IMR-90 (cell line): ENCODE measurements at regions not wholly inside any gene's neighbourhood (a gene's known extent, or its start where the extent isn't known, plus 50 kb on each side); places are given as distances from the start of the nearest gene placed in this dataset.

ENCODE experiments used
- ATAC-seq: fragments of 200-7000 bp; cut with Tn5 transposase; 2 replicates; pipeline ENCODE4 v1.9.1; 2020; ENCODE audit warnings: low read depth, mild to moderate bottlenecking, moderate library complexity
- BruUV-seq: library from RNA; stranded (reverse); fragments of 400-500 nt; replicated peaks from 2 replicates; lab custom pipeline; 2021; lab: Mats Ljungman, UMichigan
- CTCF ChIA-PET: fragments of 300-600 bp; formaldehyde crosslinking; extraction: SDS; loops from one replicate; lab custom pipeline; 2021; ENCODE audit warnings: antibody characterized with exemption; lab: Yijun Ruan, JAX
- POLR2A ChIA-PET: fragments of 300-600 bp; sonication (Branson Sonifier 250); formaldehyde crosslinking; loops from one replicate; lab custom pipeline; 2022; ENCODE audit warnings: antibody characterized with exemption; ENCODE audit not compliant: unreplicated experiment; lab: Charles Lee
- DNase-seq: peaks from one replicate; pipeline ENCODE4 v3.0.0; 2013
- H2AFZ ChIP-seq: replicated peaks from 2 replicates; pipeline ENCODE3; 2013; ENCODE audit warnings: low read length, mild to moderate bottlenecking; ENCODE audit not compliant: poor library complexity
- H2AK5ac ChIP-seq: 2 replicates; pipeline ENCODE4 v1.6.1; 2013; ENCODE audit warnings: low read depth, low read length, inconsistent platforms
- H2AK9ac ChIP-seq: replicated peaks from 2 replicates; pipeline ENCODE3; 2013; ENCODE audit warnings: mild to moderate bottlenecking, low read depth, low read length, moderate library complexity; ENCODE audit not compliant: poor library complexity
- H2BK120ac ChIP-seq: 2 replicates; pipeline ENCODE4 v1.6.1; 2013; ENCODE audit warnings: low read depth, low read length, inconsistent platforms
- H2BK15ac ChIP-seq: 3 replicates; pipeline ENCODE4 v1.6.1; 2013; ENCODE audit warnings: low read depth, low read length, inconsistent platforms
- H2BK20ac ChIP-seq: 2 replicates; pipeline ENCODE4 v1.6.1; 2013; ENCODE audit warnings: low read depth, mild to moderate bottlenecking, inconsistent platforms, low read length, moderate library complexity
- H2BK5ac ChIP-seq: 2 replicates; pipeline ENCODE4 v1.6.1; 2013; ENCODE audit warnings: mild to moderate bottlenecking, low read depth, low read length, inconsistent platforms; ENCODE audit not compliant: poor library complexity, severe bottlenecking
- H3K14ac ChIP-seq: replicated peaks from 2 replicates; pipeline ENCODE4 v1.6.1; 2013; ENCODE audit warnings: low read depth, low read length, inconsistent platforms
- H3K18ac ChIP-seq: 2 replicates; pipeline ENCODE4 v1.6.1; 2013; ENCODE audit warnings: low read depth, low read length, control low read depth
- H3K23ac ChIP-seq: 2 replicates; pipeline ENCODE4 v1.6.1; 2013; ENCODE audit warnings: low read depth, low read length, inconsistent platforms
- H3K27ac ChIP-seq: 2 replicates; pipeline ENCODE4 v1.5.1; 2013; ENCODE audit warnings: mild to moderate bottlenecking, control low read depth, low read length; ENCODE audit not compliant: insufficient read depth
- H3K27me3 ChIP-seq: 2 replicates; pipeline ENCODE4 v1.6.1; 2013; ENCODE audit warnings: low read length; ENCODE audit not compliant: control insufficient read depth, insufficient read depth
- H3K36me3 ChIP-seq: 2 replicates; pipeline ENCODE4 v1.6.1; 2013; ENCODE audit warnings: low read length, mixed read lengths; ENCODE audit not compliant: control insufficient read depth, insufficient read depth
- H3K4ac ChIP-seq: 2 replicates; pipeline ENCODE4 v1.6.1; 2013; ENCODE audit warnings: low read depth, low read length, inconsistent platforms
- H3K4me1 ChIP-seq: 2 replicates; pipeline ENCODE4 v1.6.1; 2013; ENCODE audit warnings: low read length, mixed read lengths; ENCODE audit not compliant: control insufficient read depth, insufficient read depth
- H3K4me2 ChIP-seq: 2 replicates; pipeline ENCODE4 v1.6.1; 2013; ENCODE audit warnings: low read depth, mild to moderate bottlenecking, control low read depth, low read length, moderate library complexity
- H3K4me3 ChIP-seq: 2 replicates; pipeline ENCODE4 v1.5.1; 2013; ENCODE audit warnings: low read depth, mild to moderate bottlenecking, control low read depth, low read length, moderate library complexity; ENCODE audit not compliant: insufficient read depth
- H3K56ac ChIP-seq: 2 replicates; pipeline ENCODE4 v1.6.1; 2013; ENCODE audit warnings: low read length, inconsistent platforms; ENCODE audit not compliant: insufficient read depth; ENCODE audit errors: extremely low read depth
- H3K79me1 ChIP-seq, 2 experiments: 2 replicates each; pipeline ENCODE4 v1.6.1; 2013; ENCODE audit warnings: low read length in 2 of 2, inconsistent platforms in 1 of 2, low read depth in 1 of 2
- H3K9ac ChIP-seq: 2 replicates; pipeline ENCODE4 v1.6.1; 2013; ENCODE audit warnings: low read depth, low read length, control low read depth
- H3K9me1 ChIP-seq: 2 replicates; pipeline ENCODE4 v1.6.1; 2013; ENCODE audit warnings: low read length, inconsistent platforms; ENCODE audit not compliant: insufficient read depth
- H3K9me3 ChIP-seq: 2 replicates; pipeline ENCODE4 v1.6.1; 2013; ENCODE audit warnings: low read length; ENCODE audit not compliant: control insufficient read depth, insufficient read depth
- H4K20me1 ChIP-seq: 2 replicates; pipeline ENCODE4 v1.6.1; 2013; ENCODE audit warnings: low read length, inconsistent platforms; ENCODE audit not compliant: insufficient read depth
- H4K5ac ChIP-seq: 2 replicates; pipeline ENCODE4 v1.6.1; 2013; ENCODE audit warnings: mild to moderate bottlenecking, low read depth, low read length, control low read depth
- H4K8ac ChIP-seq, 2 experiments: 2 replicates each; pipeline ENCODE4 v1.6.1; 2013; ENCODE audit warnings: low read depth in 2 of 2, low read length in 2 of 2, control low read depth in 1 of 2, inconsistent platforms in 1 of 2
- H4K91ac ChIP-seq: 2 replicates; pipeline ENCODE4 v1.6.1; 2013; ENCODE audit warnings: low read depth, low read length, inconsistent platforms; ENCODE audit not compliant: insufficient read depth
- BHLHE40 ChIP-seq: fragments of 150-350 bp; IDR thresholded peaks from 2 replicates; pipeline ENCODE4 v1.6.1; 2016; ENCODE audit warnings: mild to moderate bottlenecking, low read depth, low read length
- CEBPB ChIP-seq: IDR thresholded peaks from 2 replicates; pipeline ENCODE4 v1.6.1; 2012; ENCODE audit warnings: low read depth, low read length, improper control_type of control experiment
- CHD1 ChIP-seq: IDR thresholded peaks from 2 replicates; pipeline ENCODE4 v1.6.1; 2012; ENCODE audit warnings: low read depth, low read length, improper control_type of control experiment
- ELK1 ChIP-seq: fragments of 150-350 bp; IDR thresholded peaks from 2 replicates; pipeline ENCODE4 v1.6.1; 2016; ENCODE audit warnings: low read depth, mild to moderate bottlenecking, low read length, moderate library complexity, borderline replicate concordance
- FOS ChIP-seq: fragments of 150-350 bp; IDR thresholded peaks from 2 replicates; pipeline ENCODE4 v1.6.1; 2016; ENCODE audit warnings: low read depth, low read length
- MAFK ChIP-seq: IDR thresholded peaks from 2 replicates; pipeline ENCODE4 v1.6.1; 2012; ENCODE audit warnings: low read depth, low read length, improper control_type of control experiment
- MAZ ChIP-seq: IDR thresholded peaks from 2 replicates; pipeline ENCODE4 v1.6.1; 2012; ENCODE audit warnings: low read depth, mild to moderate bottlenecking, low read length, improper control_type of control experiment, moderate library complexity, borderline replicate concordance
- MXI1 ChIP-seq: IDR thresholded peaks from 2 replicates; pipeline ENCODE4 v1.6.1; 2012; ENCODE audit warnings: low read depth, mild to moderate bottlenecking, low read length, moderate library complexity, borderline replicate concordance
- NFE2L2 ChIP-seq: fragments of 150-350 bp; IDR thresholded peaks from 2 replicates; pipeline ENCODE4 v1.6.1; 2016; ENCODE audit warnings: low read depth, mild to moderate bottlenecking, low read length
- POLR2A ChIP-seq: IDR thresholded peaks from 2 replicates; pipeline ENCODE4 v1.6.1; 2012; ENCODE audit warnings: mild to moderate bottlenecking, low read depth, low read length
- RAD21 ChIP-seq: IDR thresholded peaks from 2 replicates; pipeline ENCODE4 v1.6.1; 2012; ENCODE audit warnings: low read length, improper control_type of control experiment
- RCOR1 ChIP-seq: IDR thresholded peaks from 2 replicates; pipeline ENCODE4 v1.6.1; 2012; ENCODE audit warnings: mild to moderate bottlenecking, low read length, improper control_type of control experiment; ENCODE audit not compliant: insufficient replicate concordance
- RFX5 ChIP-seq: IDR thresholded peaks from 2 replicates; pipeline ENCODE4 v1.8.0; 2012; ENCODE audit warnings: low read depth, mild to moderate bottlenecking, low read length, moderate library complexity
- SMC3 ChIP-seq: fragments of 150-350 bp; IDR thresholded peaks from 2 replicates; pipeline ENCODE4 v1.6.1; 2016; ENCODE audit warnings: low read depth, mild to moderate bottlenecking, antibody characterized with exemption, low read length, moderate library complexity
- USF2 ChIP-seq: fragments of 150-350 bp; IDR thresholded peaks from 2 replicates; pipeline ENCODE4 v1.6.1; 2017; ENCODE audit warnings: mild to moderate bottlenecking, antibody characterized with exemption, low read length, low read depth
- WGBS, 2 experiments: methylation state at CpG; one replicate each; pipeline versions ENCODE4 v1.1.5 to v1.1.7; 2013; ENCODE audit warnings: missing lambda C conversion rate in 2 of 2; ENCODE audit not compliant: insufficient read length in 1 of 2; ENCODE audit errors: extremely low coverage in 2 of 2; 5-methylcytosine and 5-hydroxymethylcytosine counted together
- dilution Hi-C: fragments of 300-500 bp; cut with HindIII; formaldehyde crosslinking; loops from one replicate; pipeline ENCODE4 v1.14.3; 2018; ENCODE audit warnings: low sequenced_read_pairs; ENCODE audit not compliant: unreplicated experiment
- in situ Hi-C: fragments of 300-500 bp; cut with MboI; formaldehyde crosslinking; loops from 3 replicates; pipeline ENCODE4 v1.14.3; 2019; ENCODE audit warnings: low sequenced_read_pairs, inconsistent platforms, mixed read lengths
- intact Hi-C: fragments of 100-400 bp; cut with micrococcal nuclease; formaldehyde crosslinking; loops from 2 replicates; pipeline ENCODE4 v1.10.0; 2022
- TF ChIP-seq, protein P1 (sequence below): conservative IDR thresholded peaks from 2 replicates; pipeline ENCODE4 v1.5.1; 2012; ENCODE audit warnings: mild to moderate bottlenecking, low read depth, low read length, improper control_type of control experiment

DNA sequence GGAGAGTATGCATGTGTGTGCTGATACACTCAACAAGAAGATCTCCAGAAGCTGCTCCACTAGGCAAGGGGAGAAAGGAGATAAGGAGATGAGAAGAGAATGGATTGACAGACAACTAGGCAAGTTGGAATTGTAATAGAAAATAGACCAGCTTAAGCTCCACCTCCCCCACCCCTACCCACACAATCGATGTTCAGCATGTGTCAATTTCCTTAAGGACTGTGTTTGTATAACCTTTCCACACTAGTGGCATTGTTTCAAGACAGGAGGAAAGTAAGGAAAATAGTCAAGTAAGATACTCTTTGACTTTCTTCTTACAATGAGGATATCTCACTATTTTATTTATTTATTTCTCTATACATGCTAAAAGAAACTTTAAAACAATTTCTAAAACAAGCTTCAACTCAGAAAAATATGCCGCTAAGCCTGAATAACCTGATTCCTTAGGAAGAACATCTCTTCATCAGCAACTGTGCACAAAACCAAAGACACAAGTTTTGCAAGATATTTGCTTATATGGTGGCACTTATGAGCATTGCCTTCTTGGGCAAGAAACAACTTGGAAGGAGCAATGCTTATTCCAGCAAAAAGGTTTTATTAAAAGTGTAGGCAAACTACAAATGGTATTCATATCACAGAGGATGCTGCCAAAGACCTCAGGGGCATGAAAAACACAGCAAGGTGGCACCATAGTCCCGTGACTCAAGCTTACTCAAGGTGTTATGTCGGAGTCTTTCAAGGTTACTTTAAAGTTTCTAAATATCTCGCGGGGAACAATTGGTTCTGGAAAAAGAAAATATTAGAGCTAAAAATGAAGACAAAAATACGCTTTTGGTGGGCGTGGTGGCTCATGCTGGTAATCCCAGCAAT lies 249.1 kb downstream of the COL12A1 start:
- Histone ChIP-seq H3K4me1 (no peaks in the 10 kb centered on the region), H3K4me2 (no peak overlapping the region), H4K91ac (no peak overlapping the region), H3K9me3 (peaks cover 3% of the 10 kb centered on the region; the same call in 1 of the 2 replicates), H3K79me1 (no peaks in the 10 kb centered on the region), H2BK20ac (no peak overlapping the region), H3K14ac (no peak overlapping the region), H3K4me3 (no peak overlapping the region), H2BK5ac (no peak overlapping the region), H3K56ac (no peak overlapping the region), H4K20me1 (no peaks in the 10 kb centered on the region), H3K9ac (no peak overlapping the region), H2AK5ac (no peak overlapping the region), H4K8ac (no peak overlapping the region), H2AK9ac (no peak overlapping the region), H3K27ac (no peak overlapping the region), H3K9me1 (no peaks in the 10 kb centered on the region), H3K36me3 (no peaks in the 10 kb centered on the region), H4K5ac (no peak overlapping the region), H2AFZ (no peak overlapping the region), H3K27me3 (no peaks in the 10 kb centered on the region), H3K18ac (no peak overlapping the region), H3K23ac (no peak overlapping the region), H3K4ac (no peak overlapping the region), H2BK15ac (no peak overlapping the region), H2BK120ac (no peak overlapping the region)
- ChIA-PET POLR2A (no interaction called here), CTCF (no interaction called here)
- intact Hi-C loops (no loop called here), dilution Hi-C loops (no loop called here), in situ Hi-C loops (no loop called here)
- TF ChIP-seq NFE2L2 (no peak), CEBPB (no peak), FOS (no peak), SMC3 (no peak), RFX5 (no peak), USF2 (no peak), MXI1 (no peak), POLR2A (no peak), RCOR1 (no peak), BHLHE40 (no peak), MAFK (no peak), CHD1 (no peak), ELK1 (no peak), MAZ (no peak), RAD21 (no peak)
- TF ChIP-seq, protein P1, sequence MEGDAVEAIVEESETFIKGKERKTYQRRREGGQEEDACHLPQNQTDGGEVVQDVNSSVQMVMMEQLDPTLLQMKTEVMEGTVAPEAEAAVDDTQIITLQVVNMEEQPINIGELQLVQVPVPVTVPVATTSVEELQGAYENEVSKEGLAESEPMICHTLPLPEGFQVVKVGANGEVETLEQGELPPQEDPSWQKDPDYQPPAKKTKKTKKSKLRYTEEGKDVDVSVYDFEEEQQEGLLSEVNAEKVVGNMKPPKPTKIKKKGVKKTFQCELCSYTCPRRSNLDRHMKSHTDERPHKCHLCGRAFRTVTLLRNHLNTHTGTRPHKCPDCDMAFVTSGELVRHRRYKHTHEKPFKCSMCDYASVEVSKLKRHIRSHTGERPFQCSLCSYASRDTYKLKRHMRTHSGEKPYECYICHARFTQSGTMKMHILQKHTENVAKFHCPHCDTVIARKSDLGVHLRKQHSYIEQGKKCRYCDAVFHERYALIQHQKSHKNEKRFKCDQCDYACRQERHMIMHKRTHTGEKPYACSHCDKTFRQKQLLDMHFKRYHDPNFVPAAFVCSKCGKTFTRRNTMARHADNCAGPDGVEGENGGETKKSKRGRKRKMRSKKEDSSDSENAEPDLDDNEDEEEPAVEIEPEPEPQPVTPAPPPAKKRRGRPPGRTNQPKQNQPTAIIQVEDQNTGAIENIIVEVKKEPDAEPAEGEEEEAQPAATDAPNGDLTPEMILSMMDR: no peak
- BruUV-seq: no TSS peak
- no peak for ATAC-seq
- WGBS, 2 experiments: no CpG with 5 or more reads among the region's 8 CpGs
- DNase-seq: no peak
